Activated CD8-positive, alpha-beta memory T cell treated with anti-CD3 and anti-CD28 coated beads, Interleukin-2, amount 50 U/mL, for 24 hours (primary cell): ENCODE measurements at regions not wholly inside any gene's neighbourhood (a gene's known extent, or its start where the extent isn't known, plus 50 kb on each side); places are given as distances from the start of the nearest gene placed in this dataset.

ENCODE experiments used
- DNase-seq: peaks from one replicate; pipeline ENCODE4 v3.0.0-alpha.2; 2020; ENCODE audit errors: extremely low read depth

DNA sequence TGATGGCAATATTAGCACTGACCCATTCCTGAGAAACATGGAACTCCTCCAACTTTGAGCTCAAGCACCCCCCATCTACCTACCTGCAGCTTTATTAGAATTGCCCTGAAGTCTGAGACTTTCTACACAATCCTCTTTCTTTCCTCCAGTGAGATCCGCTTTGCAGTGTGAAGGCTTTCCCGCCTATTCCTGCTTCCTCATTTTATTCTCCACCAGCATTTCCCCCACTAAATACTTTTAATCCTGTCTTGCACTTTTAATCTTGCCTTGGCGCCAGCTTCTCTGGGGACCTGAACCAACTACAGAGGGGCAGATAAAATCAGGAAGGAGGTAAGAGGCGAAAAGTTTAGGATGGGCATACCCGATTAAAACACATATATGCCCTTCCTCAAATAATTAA lies 178.1 kb upstream of the PRDM1 start:
- no peak for DNase-seq

DNA sequence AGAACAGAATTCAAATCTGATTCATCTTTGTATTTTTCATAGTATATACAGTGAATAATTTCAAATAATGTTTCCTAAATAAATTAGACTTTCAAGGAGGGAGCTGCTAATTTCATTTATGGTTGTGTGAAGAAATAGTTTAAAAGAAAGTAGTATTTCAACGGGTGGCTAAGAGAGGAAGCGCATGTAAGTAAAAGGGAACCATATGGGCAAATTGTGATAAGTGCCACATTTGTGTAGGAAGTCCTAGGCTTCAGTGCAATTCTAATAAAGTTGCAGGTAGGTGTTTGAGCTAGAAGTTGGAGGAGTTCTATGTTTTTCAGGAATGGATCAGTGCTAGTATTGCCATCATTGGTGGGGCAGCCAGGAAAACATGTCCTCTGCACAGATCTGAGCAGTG lies 178.8 kb upstream of the PRDM1 start:
- no peak for DNase-seq

DNA sequence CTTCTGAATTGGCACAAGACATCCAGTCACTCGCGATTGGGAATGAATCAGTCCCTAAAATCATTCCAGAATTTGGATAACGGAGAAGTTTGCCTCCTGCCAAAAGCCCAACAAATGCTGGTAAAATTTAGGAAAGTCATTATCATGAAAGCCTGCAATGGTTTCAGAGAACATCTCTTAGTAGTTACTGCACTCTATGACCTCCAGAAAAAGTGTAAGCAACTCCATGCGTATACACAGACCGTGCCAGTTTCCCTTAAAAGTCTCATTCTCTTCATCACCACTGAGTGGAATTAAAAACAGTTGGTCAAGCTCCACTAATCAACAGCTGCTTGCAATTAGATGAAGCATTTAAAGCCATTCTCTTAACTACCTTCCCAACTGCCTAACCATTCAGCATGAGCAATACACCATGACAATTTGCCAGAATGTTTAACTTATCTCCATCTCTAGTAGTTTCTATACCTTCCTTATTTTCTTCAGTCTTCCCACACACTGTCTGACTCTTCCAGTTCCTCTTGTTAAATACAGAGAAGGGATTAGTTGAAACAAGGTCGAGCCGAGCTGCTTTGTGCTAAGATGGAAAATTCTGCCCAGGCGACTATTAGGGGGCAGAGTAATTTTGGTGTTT lies 183.6 kb upstream of the PRDM1 start:
- no peak for DNase-seq

DNA sequence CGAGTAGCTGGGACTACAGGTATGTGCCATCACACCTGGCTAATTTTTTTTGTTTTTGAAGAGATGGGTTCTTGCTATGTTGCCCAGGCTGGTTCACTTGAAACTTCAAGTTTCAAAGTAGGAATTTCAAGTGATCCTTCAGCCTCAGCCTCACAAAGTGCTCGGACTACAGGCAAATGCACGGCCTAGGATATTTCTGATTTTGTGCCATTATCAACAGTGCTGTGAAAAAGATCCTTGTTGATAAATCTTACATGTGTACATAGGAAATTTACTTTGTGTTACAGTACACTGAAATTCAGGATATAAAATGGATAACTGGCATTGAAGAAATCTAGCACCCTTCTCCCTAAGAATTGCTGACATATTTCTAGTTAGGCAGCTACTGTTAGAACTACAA lies 184.6 kb upstream of the PRDM1 start:
- DNase-seq: no peak

DNA sequence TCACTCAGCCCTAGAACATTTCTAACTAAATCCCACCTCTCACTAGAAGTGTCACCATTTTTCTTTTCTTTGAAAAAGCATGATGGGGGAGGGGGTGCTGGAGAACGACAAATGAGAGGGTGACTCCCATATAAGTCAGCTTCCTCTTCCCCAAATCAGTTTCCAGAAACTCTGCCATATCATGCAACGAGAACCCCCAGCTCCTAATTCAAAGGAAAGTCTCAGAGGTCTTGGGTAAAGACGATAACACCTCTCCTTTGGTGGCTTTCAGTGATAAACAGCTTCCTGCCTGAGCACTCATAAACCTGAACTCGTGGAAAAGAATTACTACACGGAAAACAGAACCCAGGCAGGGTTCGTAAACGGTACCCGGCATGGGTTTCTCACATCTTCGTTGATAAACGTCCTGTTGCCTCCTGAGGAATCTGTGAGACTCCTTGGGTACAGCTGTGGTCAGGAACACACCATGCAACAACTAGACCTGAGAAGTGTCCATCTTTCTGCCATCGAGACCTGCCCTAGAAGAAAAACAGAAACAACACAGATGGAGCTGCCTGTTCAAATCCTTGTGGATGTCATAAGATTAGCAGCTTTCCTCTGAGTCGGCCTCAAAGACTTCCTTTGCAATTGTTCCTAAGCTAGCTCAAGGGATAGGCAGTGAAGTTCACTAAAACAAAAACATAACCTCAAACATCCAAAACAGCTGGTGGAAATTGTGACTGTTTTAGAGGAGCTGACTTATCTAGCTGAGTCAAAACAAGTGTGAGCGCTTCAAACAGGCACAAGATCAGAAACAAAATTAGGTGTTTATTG lies 185.8 kb upstream of the PRDM1 start:
- no peak for DNase-seq

DNA sequence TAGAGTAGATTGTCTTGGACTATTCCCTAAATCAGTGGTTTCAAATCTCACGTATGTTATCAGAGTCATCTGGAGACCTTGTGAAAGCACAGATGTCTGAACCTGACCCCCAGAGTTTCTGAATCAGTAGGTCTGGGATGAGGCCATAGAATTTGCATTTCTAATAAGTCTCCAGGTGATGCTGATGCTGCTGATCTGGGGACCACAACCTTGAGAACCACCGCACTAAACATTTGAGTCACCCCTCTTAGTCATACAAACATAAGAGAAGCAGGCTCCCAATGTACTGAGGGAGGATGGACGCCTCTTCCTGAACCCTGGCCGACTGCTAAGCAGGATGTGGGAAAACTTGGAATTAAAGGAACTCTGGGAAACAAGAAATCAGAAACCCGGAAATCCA lies 187.8 kb upstream of the PRDM1 start:
- DNase-seq: no peak

DNA sequence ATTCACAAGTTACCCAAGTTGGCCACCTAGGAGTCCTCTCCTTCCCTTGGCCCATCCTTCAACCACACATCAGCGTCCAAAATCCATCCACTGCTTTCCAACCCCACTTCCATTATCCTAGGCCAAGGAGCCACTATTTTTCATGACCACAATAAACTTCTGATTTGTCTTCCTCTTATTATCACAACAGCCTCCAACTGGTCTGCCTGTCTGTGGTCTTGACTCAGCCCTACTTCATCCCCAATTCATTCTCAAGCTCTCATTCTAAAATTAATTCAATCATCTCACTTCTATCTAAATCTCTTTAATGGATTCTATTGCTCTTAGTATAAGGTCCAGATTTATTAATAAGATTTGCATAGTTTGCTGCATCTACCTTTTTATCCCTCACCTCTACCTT lies 189.0 kb upstream of the PRDM1 start:
- no peak for DNase-seq

DNA sequence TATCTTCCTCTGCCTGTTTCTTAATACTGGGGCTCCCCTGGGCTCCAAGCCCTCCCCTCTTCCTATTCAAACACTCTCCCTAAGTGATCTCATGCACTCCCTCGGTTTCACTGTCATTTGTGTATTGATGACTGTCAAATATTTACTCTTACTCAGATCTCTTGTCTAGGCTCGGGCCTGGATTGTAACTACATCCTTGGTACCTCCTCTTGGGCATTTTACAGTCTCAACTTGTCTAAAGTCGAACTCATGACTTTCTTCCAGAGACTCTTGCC lies 189.4 kb upstream of the PRDM1 start:
- DNase-seq: no peak

DNA sequence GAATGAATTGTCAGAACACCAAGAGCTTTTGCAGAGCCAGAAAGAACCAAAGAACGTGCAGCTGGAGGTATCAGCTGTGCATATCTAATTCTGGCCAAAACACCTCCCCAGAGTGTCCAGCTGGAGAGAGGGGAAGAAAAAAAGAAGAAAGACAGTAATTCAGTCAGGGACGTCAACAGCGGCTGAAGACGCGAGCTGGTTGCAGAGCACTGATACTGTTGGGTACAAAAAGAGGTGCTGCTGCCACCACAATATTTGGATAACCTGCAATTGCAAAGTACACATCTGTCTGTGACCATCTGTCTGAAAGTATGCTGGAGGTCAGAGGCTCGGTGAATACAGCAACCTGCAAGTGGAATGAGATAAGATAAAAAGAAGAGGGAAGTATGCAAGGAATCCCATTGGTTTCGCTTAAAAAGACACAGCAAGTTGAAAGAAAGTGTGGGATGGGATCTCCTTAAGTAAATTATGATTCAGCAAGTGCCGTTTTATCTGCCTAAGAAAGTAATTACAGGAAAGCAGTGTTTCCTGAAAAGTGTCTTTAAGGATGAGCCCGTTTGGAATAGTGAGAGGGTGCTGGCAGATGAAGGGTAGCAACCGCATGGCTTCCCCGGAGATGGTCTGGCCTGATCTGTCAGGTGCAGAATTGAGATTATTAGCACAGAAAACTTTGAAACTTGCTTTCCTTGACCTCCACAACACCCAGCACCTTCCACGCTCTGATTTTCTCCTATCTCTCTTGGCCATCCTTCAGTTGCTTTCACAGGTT lies 189.9 kb upstream of the PRDM1 start:
- no peak for DNase-seq

DNA sequence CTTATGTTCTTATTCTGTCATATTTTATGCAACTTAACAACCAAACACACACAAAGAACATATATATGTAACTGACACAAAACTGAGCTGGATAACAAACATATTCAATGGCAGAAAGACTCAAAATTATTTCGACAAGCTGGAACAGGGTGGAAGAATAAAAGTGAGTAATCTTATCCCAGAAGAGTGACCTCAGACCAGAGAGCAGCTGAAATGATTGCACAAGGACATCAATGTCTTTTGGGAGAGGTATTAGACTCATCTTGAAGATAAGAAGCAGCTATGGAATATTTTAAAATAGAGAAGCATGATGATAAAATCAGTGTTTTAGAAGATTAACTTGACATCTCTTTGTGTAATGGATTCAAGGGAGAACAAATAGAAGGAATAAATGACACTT lies 191.6 kb upstream of the PRDM1 start:
- DNase-seq: no peak

DNA sequence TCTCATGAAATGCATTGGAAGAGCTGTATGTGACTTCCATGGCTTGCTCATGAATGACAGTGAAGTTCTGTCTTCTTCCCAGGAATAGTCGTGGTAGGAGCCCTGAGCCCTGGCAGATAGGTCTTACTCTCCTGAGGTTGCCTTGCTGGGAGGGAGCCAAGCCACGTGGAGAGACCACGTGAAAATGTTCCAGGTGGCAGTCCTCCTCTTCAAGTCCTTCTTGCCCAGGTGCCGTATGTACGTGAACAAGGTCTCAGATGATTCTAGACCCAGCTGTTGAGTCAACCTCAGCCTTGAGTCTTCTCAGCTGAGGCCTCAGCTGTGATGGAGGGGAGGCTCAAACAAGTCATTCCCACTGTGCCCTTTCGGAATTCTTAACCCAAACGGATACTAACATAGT lies 192.4 kb upstream of the PRDM1 start:
- DNase-seq: no peak

DNA sequence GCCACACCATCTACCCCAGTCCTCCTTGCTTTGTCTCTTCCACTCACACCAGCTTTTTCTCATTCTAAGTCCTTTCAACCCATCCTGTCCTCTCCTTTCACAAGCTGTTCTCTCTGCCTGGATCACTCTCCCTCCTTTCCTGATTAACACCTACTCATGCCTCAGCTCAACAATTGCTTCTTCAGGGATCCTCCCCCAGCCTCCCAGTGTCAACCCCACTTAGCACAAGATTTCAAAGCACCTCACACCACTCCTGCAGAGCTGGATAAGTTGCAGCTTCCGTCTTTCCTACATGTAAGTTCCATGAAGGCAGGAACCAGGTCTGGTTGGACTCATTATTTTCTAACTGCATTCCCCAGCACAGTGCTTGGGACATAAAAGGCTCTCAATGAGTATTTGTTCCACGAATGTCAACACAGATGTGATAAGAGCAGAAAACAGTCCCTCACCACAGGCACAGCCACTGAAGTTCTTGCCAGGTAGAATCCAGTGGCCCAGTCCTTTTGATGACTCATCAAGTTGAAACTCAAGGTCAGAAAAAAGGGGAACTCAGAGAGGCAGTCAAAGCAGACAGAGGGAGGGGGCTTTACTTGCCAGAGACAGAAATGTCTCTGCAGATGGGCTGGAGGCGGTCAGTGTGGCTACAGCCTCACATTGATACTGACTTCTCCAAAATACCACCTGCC lies 193.4 kb upstream of the PRDM1 start:
- DNase-seq: no peak

DNA sequence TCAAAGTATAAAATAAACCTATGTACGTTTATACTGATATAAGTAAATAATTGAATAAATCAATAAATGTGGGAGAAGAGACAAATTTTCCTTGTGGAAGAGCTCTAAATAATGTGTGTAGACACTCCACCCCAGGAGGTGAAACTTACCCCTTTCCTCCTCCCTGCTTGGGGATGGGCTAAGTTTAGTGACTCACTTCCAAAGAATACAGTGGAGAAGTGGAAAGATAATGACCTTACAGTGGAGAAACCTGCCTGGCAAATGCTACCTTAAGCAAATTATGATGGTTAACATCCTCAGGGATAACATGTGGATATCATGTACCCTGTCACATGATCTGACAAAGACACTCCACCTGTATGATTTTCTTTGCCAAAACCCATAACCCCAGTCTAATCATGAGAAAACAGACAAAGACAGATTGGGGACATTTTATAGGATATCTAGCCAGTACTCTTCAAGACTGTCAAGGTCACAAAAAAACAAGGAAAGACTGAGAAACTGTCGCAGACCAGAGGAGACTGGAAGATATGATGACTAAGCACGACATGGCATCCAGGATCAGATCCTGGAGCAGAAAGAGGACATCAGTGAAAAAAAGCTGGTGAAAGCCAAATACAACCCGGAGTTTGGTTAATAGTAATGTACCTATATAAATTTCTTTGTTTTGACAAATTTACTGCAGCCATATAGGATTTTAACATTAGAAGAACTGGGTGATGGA lies 195.5 kb upstream of the PRDM1 start:
- DNase-seq: no peak

DNA sequence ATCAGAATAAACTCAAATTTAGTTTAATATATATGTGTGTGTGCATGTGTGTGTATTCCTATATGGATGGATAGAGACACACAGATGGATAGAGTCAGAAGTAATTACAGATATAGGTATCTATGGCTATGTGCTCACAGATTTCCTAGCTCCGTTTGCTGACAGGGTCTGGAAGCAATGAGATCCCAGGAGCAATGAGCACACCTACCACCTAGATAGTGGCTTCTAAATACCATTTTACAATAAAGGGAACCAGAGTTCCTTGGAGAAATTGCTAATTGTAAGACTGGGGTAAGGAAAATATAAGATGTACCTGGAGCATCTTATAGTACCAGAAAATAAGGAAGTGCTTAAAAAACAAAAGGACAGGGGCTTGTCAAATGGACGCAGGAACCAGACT lies 196.2 kb upstream of the PRDM1 start:
- DNase-seq: no peak

DNA sequence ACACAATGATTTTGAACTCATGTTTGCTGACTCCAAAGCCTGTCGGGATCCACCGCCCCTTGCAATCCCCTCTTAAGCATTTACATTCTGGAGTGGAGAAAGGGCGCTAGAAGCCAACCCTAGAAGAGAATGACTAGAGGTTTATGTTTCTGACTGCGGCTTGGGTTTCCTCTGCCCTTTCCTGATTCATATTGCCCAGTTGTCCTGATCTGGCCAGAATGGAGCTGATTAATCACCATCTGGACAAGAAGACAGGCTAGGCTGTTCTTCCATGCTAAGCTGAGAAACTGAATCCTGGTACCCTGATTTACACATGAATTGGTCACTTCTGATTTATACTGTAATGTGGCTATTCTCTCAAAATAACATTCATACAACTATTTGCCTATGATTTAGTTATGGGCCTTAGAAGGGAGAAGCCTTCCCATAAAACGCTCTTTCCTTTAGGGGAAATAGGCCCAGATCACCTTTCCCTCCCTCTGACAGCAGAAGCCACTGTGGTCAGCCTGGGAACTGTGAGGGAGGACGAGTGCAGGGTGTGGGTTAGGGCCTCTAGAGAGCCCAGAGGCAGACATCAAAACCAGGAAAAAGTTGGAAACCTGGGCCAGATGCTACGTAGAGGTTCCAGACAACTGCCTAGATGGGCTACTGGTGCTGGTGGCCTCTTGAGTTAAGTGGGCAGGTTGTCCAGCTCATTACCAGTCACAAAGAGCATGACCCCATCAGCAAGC lies 199.2 kb upstream of the PRDM1 start:
- DNase-seq: no peak

DNA sequence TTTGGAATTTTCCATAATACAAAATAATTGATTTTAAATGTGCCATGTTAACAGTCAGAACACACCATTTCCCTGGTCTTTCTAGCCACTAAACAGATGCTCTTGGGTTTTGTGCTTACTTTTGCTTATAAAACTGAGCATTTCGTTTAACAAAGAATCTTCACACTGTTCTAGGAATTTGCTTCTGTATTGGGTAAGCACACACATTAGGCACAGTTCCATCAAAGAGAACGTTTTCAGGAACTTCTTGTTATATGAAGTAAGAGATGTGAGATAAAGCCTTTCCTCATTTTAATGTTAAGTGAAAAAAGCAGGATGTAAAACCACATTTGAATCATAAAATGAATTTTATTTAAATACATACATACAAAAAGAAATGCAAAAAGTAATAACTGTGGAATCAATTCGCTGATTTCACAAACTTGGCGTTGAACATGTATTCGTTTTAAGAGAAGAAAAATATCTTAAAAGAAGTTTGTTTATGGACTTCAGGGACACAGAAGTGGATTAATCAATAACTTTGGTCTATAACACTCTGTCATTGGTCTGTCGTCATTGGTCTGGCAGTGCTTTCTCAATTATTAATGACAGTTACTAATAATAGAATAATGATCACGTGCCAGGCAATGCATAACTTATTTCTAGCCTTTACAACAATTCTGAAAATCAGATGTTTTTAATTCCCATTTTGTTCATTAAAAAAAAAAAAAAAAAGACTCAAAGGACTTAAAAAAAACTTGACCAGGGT lies 199.9 kb upstream of the PRDM1 start:
- DNase-seq: no peak

DNA sequence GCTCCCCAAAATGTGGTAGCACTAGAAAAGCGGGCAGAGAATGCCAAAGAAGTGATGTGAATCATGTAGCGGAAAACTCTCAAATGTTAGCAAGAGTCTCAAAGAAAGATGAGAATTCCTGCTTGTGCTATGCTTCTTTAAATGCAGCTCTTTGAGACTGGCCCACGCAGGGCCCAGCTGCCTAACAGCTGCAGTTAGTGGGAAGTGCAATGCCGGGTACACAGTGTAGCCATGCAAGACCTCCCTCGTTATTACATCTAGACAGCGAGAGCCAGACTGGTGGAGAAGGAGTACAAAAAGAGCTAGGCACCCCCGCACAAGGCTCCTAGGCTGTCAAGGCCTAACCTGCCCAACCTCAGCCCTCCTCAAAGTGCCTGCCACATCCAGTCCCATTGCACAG lies 201.7 kb upstream of the PRDM1 start:
- DNase-seq: no peak

DNA sequence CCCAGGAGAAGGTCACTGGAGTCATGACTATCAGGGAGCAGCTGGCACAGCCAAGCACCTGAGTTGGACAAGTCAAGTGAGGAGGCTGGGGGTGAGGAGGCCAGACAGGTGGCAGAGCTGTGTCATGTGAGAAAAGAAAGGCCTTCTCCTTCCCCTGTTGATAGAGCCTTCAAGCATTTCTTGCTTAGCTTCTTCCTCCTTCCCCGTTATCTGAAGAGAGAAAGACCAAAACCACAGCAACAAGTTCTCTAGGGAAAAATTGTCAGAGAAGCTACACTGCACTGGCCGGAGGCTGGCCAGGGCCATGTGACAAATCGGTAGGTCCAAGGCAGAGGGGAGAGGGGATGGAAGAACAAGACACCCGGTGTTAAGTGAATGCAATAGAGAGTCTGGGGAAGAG lies 202.1 kb upstream of the PRDM1 start:
- no peak for DNase-seq

DNA sequence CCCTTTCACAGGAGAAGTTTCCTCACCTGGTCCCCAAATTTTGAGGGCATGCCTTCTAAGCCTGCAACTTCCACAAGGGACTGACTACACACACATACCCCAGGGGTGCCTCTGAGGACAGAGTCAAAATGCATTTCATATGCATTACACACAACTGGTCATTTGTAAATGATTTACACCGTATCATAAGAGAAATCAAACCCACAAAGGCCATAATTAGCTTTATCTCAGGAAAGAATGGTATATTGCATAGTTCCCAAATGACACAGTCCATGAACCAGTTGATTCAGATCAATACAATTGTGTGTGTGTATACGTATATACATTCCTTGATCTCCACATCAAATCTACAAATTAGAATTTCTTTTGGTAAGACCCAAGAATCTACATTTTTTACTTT lies 203.3 kb upstream of the PRDM1 start:
- no peak for DNase-seq

DNA sequence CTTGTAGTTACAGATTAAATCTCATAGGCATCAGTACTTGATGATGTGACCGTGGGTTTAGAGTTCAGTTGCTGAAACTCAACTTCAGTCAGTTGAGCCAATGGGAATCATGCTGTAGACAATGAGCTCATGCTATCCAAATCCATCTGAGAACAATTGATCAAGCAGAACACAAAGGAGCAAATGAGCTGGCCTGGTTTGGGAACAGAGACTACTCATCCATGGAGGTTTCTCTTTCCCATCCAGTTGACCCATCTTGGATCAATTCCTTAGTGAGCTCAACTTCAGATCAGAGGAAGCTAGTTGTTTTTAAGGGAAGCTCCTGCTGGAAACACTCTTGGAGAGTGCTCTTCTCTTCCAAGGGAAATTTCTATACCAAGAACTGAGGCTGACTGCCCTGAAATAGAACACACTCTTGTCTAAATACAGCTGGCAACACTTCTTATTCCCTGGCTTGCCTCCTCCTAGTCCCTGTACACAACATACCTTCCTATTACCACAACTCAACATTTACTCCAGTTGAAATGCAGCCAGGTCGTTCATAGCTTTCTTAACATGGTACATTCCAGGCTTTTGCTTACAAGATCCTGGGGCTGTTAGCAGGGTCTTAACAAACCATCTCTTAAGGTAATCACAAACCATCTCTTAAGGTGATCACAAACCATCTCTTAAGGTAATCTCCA lies 203.9 kb upstream of the PRDM1 start:
- DNase-seq: no peak
